Fibroblast of lung (primary cell): ENCODE measurements at regions not wholly inside any gene's neighbourhood (a gene's known extent, or its start where the extent isn't known, plus 50 kb on each side); places are given as distances from the start of the nearest gene placed in this dataset.

ENCODE experiments used
- EZH2 ChIP-seq: IDR thresholded peaks from 2 replicates; pipeline ENCODE4 v1.5.1; 2012; ENCODE audit warnings: low read length, control low read depth, mild to moderate bottlenecking; ENCODE audit errors: missing control alignments
- TF ChIP-seq, protein P1 (sequence below), 2 donors: IDR thresholded peaks in 1 of 2; conservative IDR thresholded peaks in 1 of 2; 1 replicate in 1 of 2; 2 replicates in 1 of 2; pipeline ENCODE4 v1.5.1; 2011 to 2012; ENCODE audit warnings: low read length in 2 of 2, control low read depth in 1 of 2, inconsistent platforms in 1 of 2, low read depth in 1 of 2, mild to moderate bottlenecking in 1 of 2

- TF ChIP-seq, protein P1, sequence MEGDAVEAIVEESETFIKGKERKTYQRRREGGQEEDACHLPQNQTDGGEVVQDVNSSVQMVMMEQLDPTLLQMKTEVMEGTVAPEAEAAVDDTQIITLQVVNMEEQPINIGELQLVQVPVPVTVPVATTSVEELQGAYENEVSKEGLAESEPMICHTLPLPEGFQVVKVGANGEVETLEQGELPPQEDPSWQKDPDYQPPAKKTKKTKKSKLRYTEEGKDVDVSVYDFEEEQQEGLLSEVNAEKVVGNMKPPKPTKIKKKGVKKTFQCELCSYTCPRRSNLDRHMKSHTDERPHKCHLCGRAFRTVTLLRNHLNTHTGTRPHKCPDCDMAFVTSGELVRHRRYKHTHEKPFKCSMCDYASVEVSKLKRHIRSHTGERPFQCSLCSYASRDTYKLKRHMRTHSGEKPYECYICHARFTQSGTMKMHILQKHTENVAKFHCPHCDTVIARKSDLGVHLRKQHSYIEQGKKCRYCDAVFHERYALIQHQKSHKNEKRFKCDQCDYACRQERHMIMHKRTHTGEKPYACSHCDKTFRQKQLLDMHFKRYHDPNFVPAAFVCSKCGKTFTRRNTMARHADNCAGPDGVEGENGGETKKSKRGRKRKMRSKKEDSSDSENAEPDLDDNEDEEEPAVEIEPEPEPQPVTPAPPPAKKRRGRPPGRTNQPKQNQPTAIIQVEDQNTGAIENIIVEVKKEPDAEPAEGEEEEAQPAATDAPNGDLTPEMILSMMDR (conservative IDR thresholded peaks at IDR 0.05 in 1 of 2, IDR thresholded peaks at IDR 0.05 in 1 of 2; ENCODE audit: low read depth in 1 of 2, low read length in 2 of 2) = no peak
- no peak for TF ChIP-seq EZH2
Measured at GRCh38 chrY:12358337-12358736, 342.7 kb upstream of the USP9Y start.
